GM12878 (cell line): ENCODE measurements at regions not wholly inside any gene's neighbourhood (a gene's known extent, or its start where the extent isn't known, plus 50 kb on each side); places are given as distances from the start of the nearest gene placed in this dataset.

Experiments used
- ATF3 ChIP-seq: IDR thresholded peaks from 2 replicates; pipeline ENCODE4 v1.6.1; 2011; ENCODE audit warnings: low read depth, mild to moderate bottlenecking, low read length, moderate library complexity, borderline replicate concordance; ENCODE audit errors: extremely low read depth
- CHD2 ChIP-seq: IDR thresholded peaks from 2 replicates; pipeline ENCODE4 v1.6.1; 2011; ENCODE audit warnings: low read depth, low read length, improper control_type of control experiment, borderline replicate concordance
- CREB1 ChIP-seq: IDR thresholded peaks from 2 replicates; pipeline ENCODE4 v1.6.1; 2012; ENCODE audit warnings: low read depth, mild to moderate bottlenecking, inconsistent platforms
- RELB ChIP-seq: fragments of 450-650 bp; IDR thresholded peaks from 2 replicates; pipeline ENCODE4 v1.6.1; 2017; ENCODE audit warnings: low read depth, mild to moderate bottlenecking, moderate library complexity
- SMAD1 ChIP-seq: fragments of 450-650 bp; IDR thresholded peaks from 2 replicates; pipeline ENCODE4 v1.6.1; 2018; ENCODE audit warnings: mild to moderate bottlenecking, low read depth; ENCODE audit not compliant: partially characterized antibody
- TF ChIP-seq, protein P1 (sequence below), 3 experiments: IDR thresholded peaks in 2 of 3; conservative IDR thresholded peaks in 1 of 3; 2 replicates each; pipeline ENCODE4 v1.5.1; 2011; ENCODE audit warnings: low read depth in 3 of 3, low read length in 3 of 3, mild to moderate bottlenecking in 3 of 3, control low read depth in 2 of 3, moderate library complexity in 2 of 3, inconsistent platforms in 1 of 3, mixed read lengths in 1 of 3; ENCODE audit not compliant: control insufficient read depth in 2 of 3, insufficient read depth in 1 of 3; ENCODE audit errors: extremely low read depth in 1 of 3

GRCh38 chr2:129748250-129748649, 231.2 kb upstream of the RAB6C start:
- TF ChIP-seq, protein P1, sequence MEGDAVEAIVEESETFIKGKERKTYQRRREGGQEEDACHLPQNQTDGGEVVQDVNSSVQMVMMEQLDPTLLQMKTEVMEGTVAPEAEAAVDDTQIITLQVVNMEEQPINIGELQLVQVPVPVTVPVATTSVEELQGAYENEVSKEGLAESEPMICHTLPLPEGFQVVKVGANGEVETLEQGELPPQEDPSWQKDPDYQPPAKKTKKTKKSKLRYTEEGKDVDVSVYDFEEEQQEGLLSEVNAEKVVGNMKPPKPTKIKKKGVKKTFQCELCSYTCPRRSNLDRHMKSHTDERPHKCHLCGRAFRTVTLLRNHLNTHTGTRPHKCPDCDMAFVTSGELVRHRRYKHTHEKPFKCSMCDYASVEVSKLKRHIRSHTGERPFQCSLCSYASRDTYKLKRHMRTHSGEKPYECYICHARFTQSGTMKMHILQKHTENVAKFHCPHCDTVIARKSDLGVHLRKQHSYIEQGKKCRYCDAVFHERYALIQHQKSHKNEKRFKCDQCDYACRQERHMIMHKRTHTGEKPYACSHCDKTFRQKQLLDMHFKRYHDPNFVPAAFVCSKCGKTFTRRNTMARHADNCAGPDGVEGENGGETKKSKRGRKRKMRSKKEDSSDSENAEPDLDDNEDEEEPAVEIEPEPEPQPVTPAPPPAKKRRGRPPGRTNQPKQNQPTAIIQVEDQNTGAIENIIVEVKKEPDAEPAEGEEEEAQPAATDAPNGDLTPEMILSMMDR (IDR thresholded peaks at IDR 0.05 in 2 of 3, conservative IDR thresholded peaks at IDR 0.05 in 1 of 3; ENCODE audit: control insufficient read depth in 2 of 3, extremely low read depth in 1 of 3, insufficient read depth in 1 of 3, low read depth in 3 of 3, low read length in 3 of 3), result no peak
- TF ChIP-seq ATF3, result no peak
- TF ChIP-seq SMAD1, result no peak
- no peak for TF ChIP-seq CHD2
- TF ChIP-seq RELB, result no peak
- no peak for TF ChIP-seq CREB1
